Neural progenitor cell (in vitro differentiated cells): ENCODE measurements at regions not wholly inside any gene's neighbourhood (a gene's known extent, or its start where the extent isn't known, plus 50 kb on each side); places are given as distances from the start of the nearest gene placed in this dataset.

Experiments used
- CTCF ChIP-seq: fragments of 200-600 bp; sonication (generic); IDR thresholded peaks from 2 replicates; pipeline ENCODE4 v1.5.1; 2017; ENCODE audit warnings: antibody characterized with exemption, mild to moderate bottlenecking
- EZH2 ChIP-seq: fragments of 200-600 bp; sonication (generic); IDR thresholded peaks from 2 replicates; pipeline ENCODE4 v1.6.1; 2017; ENCODE audit warnings: antibody characterized with exemption, mild to moderate bottlenecking, moderate library complexity
- EZH2phosphoT487 ChIP-seq: fragments of 200-600 bp; sonication (generic); IDR thresholded peaks from 2 replicates; pipeline ENCODE4 v1.6.1; 2017; ENCODE audit warnings: antibody characterized with exemption

GRCh38 chr11:128190312-128190711 is 397.0 kb downstream of the ETS1 start:
- TF ChIP-seq CTCF, result no peak
- no peak for TF ChIP-seq EZH2
- no peak for TF ChIP-seq EZH2phosphoT487
